Kidney epithelial cell (primary cell): ENCODE measurements at regions not wholly inside any gene's neighbourhood (a gene's known extent, or its start where the extent isn't known, plus 50 kb on each side); places are given as distances from the start of the nearest gene placed in this dataset.

Experiments used
- DNase-seq: peaks from one replicate; pipeline ENCODE4 v3.0.0-alpha.2; 2010; ENCODE audit warnings: low read depth
- H3K27me3 ChIP-seq: 2 replicates; pipeline ENCODE4 v1.6.0; 2011; ENCODE audit warnings: low read length; ENCODE audit not compliant: control insufficient read depth, insufficient read depth
- H3K36me3 ChIP-seq: 2 replicates; pipeline ENCODE4 v1.5.1; 2011; ENCODE audit warnings: low read length; ENCODE audit not compliant: control insufficient read depth, insufficient read depth
- H3K4me3 ChIP-seq: 2 replicates; pipeline ENCODE4 v1.5.1; 2011; ENCODE audit warnings: low read depth, mild to moderate bottlenecking, control low read depth, low read length
- CTCF ChIP-seq: IDR thresholded peaks from 2 replicates; pipeline ENCODE4 v1.5.1; 2011; ENCODE audit warnings: mild to moderate bottlenecking, moderate library complexity, low read length, control low read depth, inconsistent platforms; ENCODE audit not compliant: insufficient read depth, poor library complexity, severe bottlenecking

- H3K27me3 ChIP-seq = no peaks in the 10 kb centered on the region
Measured at GRCh38 chr6:139748353-139749146, 374.1 kb upstream of the CITED2 start.

GRCh38 chr6:139747154-139747553 is 372.7 kb upstream of the CITED2 start:
- no peaks in the 10 kb centered on the region for H3K27me3 ChIP-seq
- H3K36me3 ChIP-seq = no peaks in the 10 kb centered on the region
- TF ChIP-seq CTCF = no peak
- no peak for DNase-seq
- H3K4me3 ChIP-seq = no peak overlapping the region

More at GRCh38 chr6:139748353-139749146, 374.1 kb upstream of the CITED2 start:
- no peaks in the 10 kb centered on the region for H3K36me3 ChIP-seq
- DNase-seq = no peak
- no peak for TF ChIP-seq CTCF
- no peak overlapping the region for H3K4me3 ChIP-seq

GRCh38 chr6:139744891-139745290 is 370.4 kb upstream of the CITED2 start:
- no peak for TF ChIP-seq CTCF
- Histone ChIP-seq H3K4me3 (no peak overlapping the region), H3K27me3 (no peaks in the 10 kb centered on the region), H3K36me3 (no peaks in the 10 kb centered on the region)
- DNase-seq = no peak

GRCh38 chr6:139743664-139744437 is 369.4 kb upstream of the CITED2 start:
- peak; percentile 91 for DNase-seq
- TF ChIP-seq CTCF = no peak
- Histone ChIP-seq H3K4me3 (no peak overlapping the region), H3K27me3 (no peaks in the 10 kb centered on the region), H3K36me3 (no peaks in the 10 kb centered on the region)

- no peak overlapping the region for H3K4me3 ChIP-seq
- H3K36me3 ChIP-seq = no peaks in the 10 kb centered on the region
- TF ChIP-seq CTCF = no peak
- DNase-seq = no peak
- no peaks in the 10 kb centered on the region for H3K27me3 ChIP-seq
Measured at GRCh38 chr6:139742671-139743070, 368.2 kb upstream of the CITED2 start.
